ENCODE measurements at regions not wholly inside any gene's neighbourhood (a gene's known extent, or its start where the extent isn't known, plus 50 kb on each side); places are given as distances from the start of the nearest gene placed in this dataset.
"Not testable (repeated sequence)": the region's sequence is repeated elsewhere in the genome, so short reads cannot be mapped to it uniquely, and the experiment has no call there.

DNA sequence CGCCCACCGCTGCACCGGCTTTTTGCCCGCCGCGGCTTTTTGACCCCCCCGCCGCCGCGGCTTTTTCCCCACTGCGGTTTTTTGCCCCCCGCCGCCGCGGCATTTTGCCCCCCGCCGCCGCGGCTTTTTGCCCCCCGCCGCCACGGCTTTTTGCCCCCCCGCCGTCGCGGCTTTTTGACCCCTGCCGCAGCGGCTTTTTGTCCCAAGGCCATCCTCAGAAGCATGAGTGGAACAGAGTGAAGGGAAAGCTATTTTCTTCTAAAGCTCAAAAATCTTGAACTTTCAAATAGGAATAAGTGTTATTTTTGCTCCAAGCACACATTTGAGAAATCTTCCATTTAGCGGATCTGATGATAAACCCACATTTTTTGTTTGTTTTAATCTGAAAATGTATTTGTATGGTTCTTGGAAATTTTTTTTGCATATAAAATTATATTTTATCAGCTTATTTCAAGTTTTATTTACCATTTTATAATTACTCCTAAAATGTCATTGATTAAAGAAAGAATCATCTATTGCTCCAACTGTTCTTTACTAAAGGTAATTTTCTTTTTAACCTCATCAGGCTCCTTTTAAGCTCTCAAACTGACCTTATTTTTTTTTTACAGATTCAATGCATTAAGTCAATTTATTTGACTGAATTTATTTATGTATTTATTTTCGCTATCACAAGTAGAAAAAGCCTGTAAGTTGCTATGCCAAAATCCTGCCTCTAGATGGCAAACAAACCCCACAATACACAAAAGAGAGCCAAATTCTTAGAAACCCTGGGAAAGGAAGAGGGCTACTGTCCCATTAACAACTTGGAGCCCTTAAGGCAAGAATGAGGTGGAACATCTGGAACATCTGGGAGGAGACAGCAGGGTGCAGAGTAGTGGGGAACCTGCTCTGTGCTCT lies 460.3 kb downstream of the ZNF33B start:
- H3K4me1 ChIP-seq = peaks cover 0 to 14% (median 0%) of the 10 kb centered on the region in 3 donors
- WGBS, 2 donors = 10 to 13% methylated on average over 2 of the region's 30 CpGs
- TF ChIP-seq, protein P1, sequence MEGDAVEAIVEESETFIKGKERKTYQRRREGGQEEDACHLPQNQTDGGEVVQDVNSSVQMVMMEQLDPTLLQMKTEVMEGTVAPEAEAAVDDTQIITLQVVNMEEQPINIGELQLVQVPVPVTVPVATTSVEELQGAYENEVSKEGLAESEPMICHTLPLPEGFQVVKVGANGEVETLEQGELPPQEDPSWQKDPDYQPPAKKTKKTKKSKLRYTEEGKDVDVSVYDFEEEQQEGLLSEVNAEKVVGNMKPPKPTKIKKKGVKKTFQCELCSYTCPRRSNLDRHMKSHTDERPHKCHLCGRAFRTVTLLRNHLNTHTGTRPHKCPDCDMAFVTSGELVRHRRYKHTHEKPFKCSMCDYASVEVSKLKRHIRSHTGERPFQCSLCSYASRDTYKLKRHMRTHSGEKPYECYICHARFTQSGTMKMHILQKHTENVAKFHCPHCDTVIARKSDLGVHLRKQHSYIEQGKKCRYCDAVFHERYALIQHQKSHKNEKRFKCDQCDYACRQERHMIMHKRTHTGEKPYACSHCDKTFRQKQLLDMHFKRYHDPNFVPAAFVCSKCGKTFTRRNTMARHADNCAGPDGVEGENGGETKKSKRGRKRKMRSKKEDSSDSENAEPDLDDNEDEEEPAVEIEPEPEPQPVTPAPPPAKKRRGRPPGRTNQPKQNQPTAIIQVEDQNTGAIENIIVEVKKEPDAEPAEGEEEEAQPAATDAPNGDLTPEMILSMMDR (IDR thresholded peaks at IDR 0.05) = peak in 5 of 6 experiments; percentile 22 to 62 (median 47)
- DNase-seq; H3K36me3 ChIP-seq; H3K9me3 ChIP-seq; H3K27ac ChIP-seq; intact Hi-C loops (cut with DNase I): not testable (repeated sequence)
- H3K27me3 ChIP-seq = peaks cover 0 to 55% (median 2%) of the 10 kb centered on the region in 4 donors
- H3K4me3 ChIP-seq = peak overlapping the region in 1 of 4 donors; percentile 35

DNA sequence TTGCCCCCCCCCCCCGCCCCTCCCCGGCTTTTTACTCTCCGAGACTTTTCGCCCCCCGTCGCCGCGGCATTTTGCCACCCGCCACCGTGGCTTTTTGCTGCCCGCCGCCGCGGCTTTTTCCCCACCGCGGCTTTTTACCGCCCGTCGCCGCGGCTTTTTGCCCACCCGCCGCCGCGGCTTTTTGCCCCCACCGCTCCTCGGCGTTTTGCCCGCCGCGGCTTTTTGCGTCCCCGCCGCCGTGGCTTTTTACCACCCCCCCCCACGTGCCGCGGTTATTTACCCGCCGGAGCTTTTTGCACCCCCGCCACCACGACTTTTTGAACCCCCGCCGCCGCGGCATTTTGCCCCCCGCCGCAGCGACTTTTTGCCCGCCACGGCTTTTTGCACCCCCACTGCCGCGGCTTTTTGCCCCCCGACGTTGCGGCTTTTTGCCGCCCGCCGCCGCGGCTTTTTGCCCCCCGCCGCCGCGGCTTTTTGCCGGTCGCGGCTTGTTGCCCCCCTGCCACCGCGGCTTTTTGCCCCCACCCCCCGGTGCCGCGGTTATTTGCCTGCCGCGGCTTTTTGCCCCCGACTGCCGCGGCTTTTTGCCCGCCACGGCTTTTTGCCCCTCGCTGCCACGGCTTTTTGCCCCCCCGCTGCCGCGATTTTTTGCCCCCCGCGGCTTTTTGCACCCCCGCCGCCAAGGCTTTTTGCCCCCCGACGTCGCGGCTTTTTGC lies 461.1 kb downstream of the ZNF33B start:
- Histone ChIP-seq H3K36me3 (no peaks in the 10 kb centered on the region), H3K9me3 (no peaks in the 10 kb centered on the region), H3K27me3 (peaks cover 0 to 58% (median 2%) of the 10 kb centered on the region in 4 donors), H3K4me3 (peak overlapping the region in 2 of 4 donors; percentile 35 to 38), H3K27ac (no peak overlapping the region), H3K4me1 (peaks cover 0 to 14% (median 0%) of the 10 kb centered on the region in 3 donors)
- TF ChIP-seq POLR2A (IDR thresholded peaks at IDR 0.05) = no peak
- TF ChIP-seq, protein P1 (IDR thresholded peaks at IDR 0.05) = no peak
- 5% methylated on average over 28 to 29 of the region's 93 CpGs for WGBS, 2 donors
- intact Hi-C loops (cut with DNase I) = no loop called here
- DNase-seq = no peak

DNA sequence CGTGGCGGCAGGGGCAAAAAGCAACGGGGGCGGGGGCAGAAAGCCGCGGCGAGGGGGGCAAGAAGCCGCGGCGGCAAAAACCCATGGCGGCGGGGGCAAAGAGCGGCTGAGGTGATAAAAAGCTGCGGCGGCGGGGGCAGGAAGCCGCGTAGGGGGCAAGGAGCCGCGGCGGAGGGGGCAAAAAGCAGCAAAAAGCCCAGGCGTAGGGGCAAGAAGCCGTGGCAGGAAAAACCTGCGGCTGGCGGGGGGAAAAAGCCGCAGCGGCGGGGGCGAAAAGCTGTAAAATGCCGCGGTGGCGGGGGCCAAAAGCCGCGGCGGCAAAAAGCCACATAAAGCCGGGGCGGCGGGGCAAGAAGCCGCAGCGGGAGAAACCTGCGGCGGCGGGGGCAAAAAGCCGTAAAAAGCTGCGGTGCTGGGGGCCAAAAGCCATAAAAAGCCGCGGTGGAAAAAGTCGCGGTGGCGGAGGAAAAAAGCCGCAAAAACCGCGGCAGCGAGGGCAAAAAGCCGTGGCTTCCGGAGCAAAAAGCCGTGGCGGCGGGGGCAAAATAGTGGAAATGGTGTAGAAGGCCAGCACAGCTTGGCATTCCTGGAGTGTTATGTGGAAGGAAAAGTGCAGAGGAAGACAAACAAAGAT lies 487.8 kb downstream of the ZNF33B start:
- TF ChIP-seq, protein P1 (IDR thresholded peaks at IDR 0.05) = no peak
- TF ChIP-seq POLR2A (IDR thresholded peaks at IDR 0.05) = no peak
- DNase-seq = no peak
- H3K4me3 ChIP-seq = no peak overlapping the region
- WGBS, 2 donors = 52 to 69% methylated on average over 40 to 45 of the region's 59 CpGs
- no peaks in the 10 kb centered on the region for H3K4me1 ChIP-seq
- no peak overlapping the region for H3K27ac ChIP-seq
- peaks cover 0 to 26% (median 20%) of the 10 kb centered on the region in 3 donors for H3K9me3 ChIP-seq
- H3K27me3 ChIP-seq = peaks cover 0 to 9% (median 0%) of the 10 kb centered on the region in 4 donors
- no peaks in the 10 kb centered on the region for H3K36me3 ChIP-seq
- intact Hi-C loops (cut with DNase I) = no loop called here

DNA sequence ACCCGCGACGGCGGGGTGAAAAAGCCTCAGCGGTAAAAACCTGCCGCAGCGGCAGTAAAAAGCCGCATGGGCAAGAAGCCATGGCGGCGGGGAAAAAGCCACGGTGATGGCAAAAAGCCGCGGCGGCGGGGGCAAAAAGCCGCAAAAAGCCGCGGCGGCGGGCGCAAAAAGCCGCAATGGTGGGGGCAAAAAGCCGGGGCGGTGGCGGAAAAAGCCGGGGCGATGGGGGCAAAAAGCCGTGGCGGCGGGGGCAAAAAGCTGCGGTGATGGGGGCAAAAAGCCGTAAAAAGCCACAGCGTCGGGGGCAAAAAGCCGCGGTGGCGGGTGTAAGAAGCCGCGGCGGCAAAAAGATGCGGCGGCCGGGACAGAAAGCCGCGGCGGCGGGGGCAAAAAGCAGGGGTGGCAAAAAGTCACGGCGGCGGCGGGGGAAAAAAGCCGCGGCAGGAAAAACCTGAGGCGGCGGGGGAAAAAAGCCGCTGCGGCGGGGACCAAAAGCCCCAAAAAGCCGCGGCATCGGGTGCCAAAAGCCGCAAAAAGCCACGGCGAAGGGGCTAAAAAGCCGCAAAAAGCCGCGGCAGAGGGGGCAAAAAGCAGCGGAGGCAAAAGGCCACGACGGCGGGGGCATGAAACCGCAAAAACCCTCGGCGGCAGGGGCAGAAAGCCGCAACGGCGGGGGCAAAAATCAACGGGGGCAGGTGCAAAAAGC lies 488.5 kb downstream of the ZNF33B start:
- Histone ChIP-seq H3K4me1 (no peaks in the 10 kb centered on the region), H3K9me3 (peaks cover 0 to 26% (median 20%) of the 10 kb centered on the region in 3 donors), H3K27me3 (peaks cover 0 to 9% (median 0%) of the 10 kb centered on the region in 4 donors), H3K27ac (no peak overlapping the region), H3K36me3 (no peaks in the 10 kb centered on the region), H3K4me3 (no peak overlapping the region)
- intact Hi-C loops (cut with DNase I) = no loop called here
- WGBS, 2 donors = 68 to 69% methylated on average over 56 to 71 of the region's 78 CpGs
- DNase-seq = no peak
- TF ChIP-seq POLR2A (IDR thresholded peaks at IDR 0.05) = no peak
- TF ChIP-seq, protein P1 (IDR thresholded peaks at IDR 0.05) = no peak

Measured in esophagus squamous epithelium (tissue), 5 donors.